Kidney (tissue), 13 donors: ENCODE measurements at regions not wholly inside any gene's neighbourhood (a gene's known extent, or its start where the extent isn't known, plus 50 kb on each side); places are given as distances from the start of the nearest gene placed in this dataset.
"Not testable (repeated sequence)": the region's sequence is repeated elsewhere in the genome, so short reads cannot be mapped to it uniquely, and the experiment has no call there.

Experiments
- DNase-seq, 5 donors: peaks; one replicate each; pipeline ENCODE4 v3.0.0-alpha.2; 2013 to 2020
- FAIRE-seq: peaks from 2 replicates; lab custom pipeline; 2012; peaks lifted over from hg19 to GRCh38; lab: Jason Lieb, UNC
- H3K27ac ChIP-seq, 2 donors: one replicate each; pipeline ENCODE4 v1.7.0; 2013; ENCODE audit warnings: low read depth in 2 of 2, low read length in 2 of 2, inconsistent platforms in 1 of 2
- H3K27me3 ChIP-seq: one replicate; pipeline ENCODE4 v1.7.1; 2013; ENCODE audit warnings: low read length, inconsistent platforms; ENCODE audit not compliant: control insufficient read depth, insufficient read depth
- H3K36me3 ChIP-seq, 3 donors: one replicate each; pipeline versions ENCODE4 v1.7.0 to v1.7.1; 2013; ENCODE audit warnings: low read length in 3 of 3, control low read depth in 1 of 3, inconsistent platforms in 1 of 3; ENCODE audit not compliant: insufficient read depth in 3 of 3, control insufficient read depth in 2 of 3
- H3K4me1 ChIP-seq, 3 donors: one replicate each; pipeline versions ENCODE4 v1.7.0 to v1.7.1; 2013; ENCODE audit warnings: low read length in 3 of 3, inconsistent platforms in 1 of 3, low read depth in 1 of 3; ENCODE audit not compliant: control insufficient read depth in 2 of 3, insufficient read depth in 2 of 3
- H3K4me3 ChIP-seq, 3 donors: one replicate each; pipeline versions ENCODE4 v1.7.0 to v1.8.1; 2013; ENCODE audit warnings: low read length in 3 of 3, control low read depth in 1 of 3, inconsistent platforms in 1 of 3
- H3K9ac ChIP-seq, 3 donors: one replicate each; pipeline versions ENCODE4 v1.7.0 to v1.7.1; 2013; ENCODE audit warnings: low read length in 3 of 3, control low read depth in 1 of 3, inconsistent platforms in 1 of 3
- H3K9me3 ChIP-seq, 3 donors: one replicate each; pipeline versions ENCODE4 v1.7.0 to v1.7.1; 2013; ENCODE audit warnings: low read length in 3 of 3, control low read depth in 1 of 3, inconsistent platforms in 1 of 3; ENCODE audit not compliant: control insufficient read depth in 2 of 3, insufficient read depth in 1 of 3
- intact Hi-C: fragments of 100-400 bp; cut with DNase I; formaldehyde crosslinking; loops from one replicate; pipeline ENCODE4 v1.11.1; 2022
- TF ChIP-seq, protein P1 (sequence below): IDR thresholded peaks from 3 replicates; pipeline ENCODE4 v1.5.1; 2012; ENCODE audit warnings: mild to moderate bottlenecking, moderate library complexity, borderline replicate concordance; ENCODE audit not compliant: insufficient read depth; ENCODE audit errors: extremely low read depth
- donor health status: control.
- donor health status: control.
- donor health status: control.
- donor health status: control.
- donor health status: control.
- donor health status: DM: yes; HTN: yes; CAD: no.
- donor health status: Normal renal cell carcinoma (clear cell type).

DNA sequence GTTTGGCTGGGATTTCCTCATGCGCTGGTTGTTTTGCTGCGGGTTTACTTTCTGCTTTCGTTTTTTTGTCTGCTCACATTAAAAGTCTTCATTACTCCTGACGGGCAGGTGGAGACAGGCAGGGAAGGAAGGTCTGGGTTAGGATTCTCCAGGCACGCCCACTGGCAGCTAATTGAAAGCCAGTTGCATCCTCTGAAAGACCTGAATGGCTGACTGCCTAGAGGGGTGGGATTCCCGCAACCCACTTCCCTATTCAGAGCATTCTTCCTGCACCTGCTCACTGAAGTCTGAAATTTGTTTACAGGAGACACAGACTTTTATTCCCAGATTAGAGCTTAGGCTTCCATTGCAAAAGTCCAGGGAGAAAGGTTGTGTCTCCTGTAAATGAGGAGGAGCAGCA lies 172.0 kb downstream of the UQCRFS1 start:
- H3K9me3 ChIP-seq: no peaks in the 10 kb centered on the region
- H3K27me3 ChIP-seq: no peaks in the 10 kb centered on the region
- H3K9ac ChIP-seq: no peak overlapping the region
- peak overlapping the region in 1 of 2 donors; percentile 25 for H3K27ac ChIP-seq
- H3K4me3 ChIP-seq: peak overlapping the region in 2 of 3 donors; percentile 23 to 39
- intact Hi-C loops: no loop called here
- DNase-seq: peak in 4 of 5 donors; percentile 64 to 83 (median 69)
- no peaks in the 10 kb centered on the region for H3K36me3 ChIP-seq
- no peak for FAIRE-seq
- TF ChIP-seq, protein P1, sequence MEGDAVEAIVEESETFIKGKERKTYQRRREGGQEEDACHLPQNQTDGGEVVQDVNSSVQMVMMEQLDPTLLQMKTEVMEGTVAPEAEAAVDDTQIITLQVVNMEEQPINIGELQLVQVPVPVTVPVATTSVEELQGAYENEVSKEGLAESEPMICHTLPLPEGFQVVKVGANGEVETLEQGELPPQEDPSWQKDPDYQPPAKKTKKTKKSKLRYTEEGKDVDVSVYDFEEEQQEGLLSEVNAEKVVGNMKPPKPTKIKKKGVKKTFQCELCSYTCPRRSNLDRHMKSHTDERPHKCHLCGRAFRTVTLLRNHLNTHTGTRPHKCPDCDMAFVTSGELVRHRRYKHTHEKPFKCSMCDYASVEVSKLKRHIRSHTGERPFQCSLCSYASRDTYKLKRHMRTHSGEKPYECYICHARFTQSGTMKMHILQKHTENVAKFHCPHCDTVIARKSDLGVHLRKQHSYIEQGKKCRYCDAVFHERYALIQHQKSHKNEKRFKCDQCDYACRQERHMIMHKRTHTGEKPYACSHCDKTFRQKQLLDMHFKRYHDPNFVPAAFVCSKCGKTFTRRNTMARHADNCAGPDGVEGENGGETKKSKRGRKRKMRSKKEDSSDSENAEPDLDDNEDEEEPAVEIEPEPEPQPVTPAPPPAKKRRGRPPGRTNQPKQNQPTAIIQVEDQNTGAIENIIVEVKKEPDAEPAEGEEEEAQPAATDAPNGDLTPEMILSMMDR: no peak
- peaks cover 0 to 6% (median 0%) of the 10 kb centered on the region in 3 donors for H3K4me1 ChIP-seq

DNA sequence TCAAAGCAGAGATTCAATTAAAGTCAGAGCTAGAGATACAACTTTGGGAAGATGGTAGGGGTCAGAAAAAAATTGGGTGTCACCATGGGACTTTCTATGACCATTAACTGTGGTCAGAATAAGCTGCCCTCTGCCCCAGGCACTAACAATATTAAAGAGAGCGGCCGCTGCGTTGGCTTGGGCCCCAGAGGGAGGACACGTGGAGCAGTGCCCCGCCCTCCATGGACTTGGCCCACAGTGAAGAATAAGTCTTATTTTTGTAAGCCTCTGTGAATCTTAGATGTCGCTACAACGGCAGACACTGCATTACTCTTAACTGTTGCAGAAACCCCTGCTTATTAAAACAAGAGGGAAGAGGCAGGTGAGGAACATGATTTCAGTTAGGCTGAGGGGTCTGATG lies 172.7 kb downstream of the UQCRFS1 start:
- intact Hi-C loops: no loop called here
- Histone ChIP-seq H3K4me1 (peaks cover 0 to 6% (median 0%) of the 10 kb centered on the region in 3 donors), H3K9me3 (no peaks in the 10 kb centered on the region), H3K27me3 (no peaks in the 10 kb centered on the region), H3K9ac (no peak overlapping the region), H3K4me3 (peak overlapping the region in 2 of 3 donors; percentile 23 to 39), H3K27ac (peak overlapping the region in 1 of 2 donors; percentile 54), H3K36me3 (no peaks in the 10 kb centered on the region)
- FAIRE-seq: no peak
- peak in 1 of 5 donors; percentile 26 for DNase-seq
- TF ChIP-seq, protein P1: no peak

DNA sequence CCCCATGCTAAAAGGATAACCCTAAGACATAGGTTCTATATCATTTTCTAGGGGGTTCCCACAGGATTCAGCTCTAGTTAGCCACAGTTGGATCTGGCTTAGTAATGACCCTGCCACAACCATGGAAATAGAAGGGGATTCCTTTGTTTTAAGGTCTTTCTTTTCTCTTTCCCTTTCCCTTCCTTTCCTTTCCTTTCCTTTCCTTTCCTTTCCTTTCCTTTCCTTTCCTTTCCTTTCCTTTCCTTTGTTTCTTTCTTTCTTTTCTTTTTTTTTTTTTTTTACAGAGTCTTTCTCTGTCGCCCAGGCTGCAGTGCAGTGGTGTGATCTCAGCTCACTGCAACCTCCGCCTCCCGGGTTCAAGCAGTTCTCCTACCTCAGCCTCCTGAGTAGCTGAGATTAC lies 173.9 kb downstream of the UQCRFS1 start:
- H3K36me3 ChIP-seq, FAIRE-seq, DNase-seq, H3K4me3 ChIP-seq, H3K27ac ChIP-seq, intact Hi-C loops, H3K9me3 ChIP-seq, H3K27me3 ChIP-seq, H3K4me1 ChIP-seq, H3K9ac ChIP-seq: not testable (repeated sequence)

DNA sequence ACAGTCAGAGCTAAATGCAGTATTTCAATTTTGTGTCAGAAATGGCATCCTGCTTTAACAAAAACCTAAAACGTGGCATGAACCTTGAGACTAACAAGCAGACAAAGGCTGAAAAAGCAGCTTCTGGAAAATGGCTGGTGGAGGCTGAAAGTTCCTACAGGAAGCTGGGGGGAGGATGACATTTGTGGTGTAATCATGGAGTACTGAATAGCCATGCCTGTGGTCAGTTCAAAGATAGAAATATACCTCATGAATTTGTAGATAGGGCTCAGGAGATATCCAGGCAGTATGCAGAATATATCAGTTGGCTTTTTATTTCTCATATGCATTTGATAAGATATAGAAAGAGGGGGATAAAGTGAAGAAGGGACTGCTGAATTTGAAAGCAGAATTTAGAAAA lies 181.7 kb downstream of the UQCRFS1 start:
- DNase-seq (no peak), FAIRE-seq (no peak)
- no peaks in the 10 kb centered on the region for H3K36me3 ChIP-seq
- no peak overlapping the region for H3K9ac ChIP-seq
- H3K27ac ChIP-seq: no peak overlapping the region
- no peaks in the 10 kb centered on the region for H3K27me3 ChIP-seq
- H3K4me1 ChIP-seq: no peaks in the 10 kb centered on the region
- TF ChIP-seq, protein P1: no peak
- H3K4me3 ChIP-seq: no peak overlapping the region
- H3K9me3 ChIP-seq: no peaks in the 10 kb centered on the region
- intact Hi-C loops: no loop called here
